ENCODE measurements at regions not wholly inside any gene's neighbourhood (a gene's known extent, or its start where the extent isn't known, plus 50 kb on each side); places are given as distances from the start of the nearest gene placed in this dataset.

- H3K4me3 ChIP-seq (replicated peaks in 1 of 3): no peak overlapping the region
- intact Hi-C loops (cut with DNase I): no loop called here
- no peaks in the 10 kb centered on the region for H3K36me3 ChIP-seq
- H3K27ac ChIP-seq: no peak overlapping the region
- DNase-seq: no peak
- no peaks in the 10 kb centered on the region for H3K27me3 ChIP-seq
- no peaks in the 10 kb centered on the region for H3K9me3 ChIP-seq
- WGBS, 2 donors: 44 to 60% methylated on average over 2 of the region's 2 CpGs
- no peaks in the 10 kb centered on the region for H3K4me1 ChIP-seq
- no peak for TF ChIP-seq CTCF (IDR thresholded peaks at IDR 0.05)
- no peak for TF ChIP-seq POLR2A (IDR thresholded peaks at IDR 0.05)
These were observed 1418.4 kb downstream of the PCDH18 start for GRCh38 chr4:136113921-136114320.

GRCh38 chr4:136112116-136112515, 1420.2 kb downstream of the PCDH18 start:
- TF ChIP-seq POLR2A (IDR thresholded peaks at IDR 0.05) (no peak), CTCF (IDR thresholded peaks at IDR 0.05) (no peak)
- H3K9me3 ChIP-seq: no peaks in the 10 kb centered on the region
- no peak overlapping the region for H3K4me3 ChIP-seq (replicated peaks in 1 of 3)
- no peaks in the 10 kb centered on the region for H3K4me1 ChIP-seq
- intact Hi-C loops (cut with DNase I): no loop called here
- H3K36me3 ChIP-seq: no peaks in the 10 kb centered on the region
- no peak for DNase-seq
- H3K27me3 ChIP-seq: no peaks in the 10 kb centered on the region
- no peak overlapping the region for H3K27ac ChIP-seq
- WGBS, 2 donors: 64 to 70% methylated on average over 1 of the region's 1 CpG

GRCh38 chr4:136106753-136107152, 1425.5 kb downstream of the PCDH18 start:
- Histone ChIP-seq H3K36me3 (no peaks in the 10 kb centered on the region), H3K27ac (no peak overlapping the region), H3K27me3 (no peaks in the 10 kb centered on the region), H3K4me1 (no peaks in the 10 kb centered on the region), H3K4me3 (replicated peaks in 1 of 3) (no peak overlapping the region), H3K9me3 (no peaks in the 10 kb centered on the region)
- DNase-seq: no peak
- intact Hi-C loops (cut with DNase I): no loop called here
- 17 to 31% methylated on average over 1 of the region's 1 CpG for WGBS, 2 donors
- TF ChIP-seq POLR2A (IDR thresholded peaks at IDR 0.05) (no peak), CTCF (IDR thresholded peaks at IDR 0.05) (no peak)

DNA sequence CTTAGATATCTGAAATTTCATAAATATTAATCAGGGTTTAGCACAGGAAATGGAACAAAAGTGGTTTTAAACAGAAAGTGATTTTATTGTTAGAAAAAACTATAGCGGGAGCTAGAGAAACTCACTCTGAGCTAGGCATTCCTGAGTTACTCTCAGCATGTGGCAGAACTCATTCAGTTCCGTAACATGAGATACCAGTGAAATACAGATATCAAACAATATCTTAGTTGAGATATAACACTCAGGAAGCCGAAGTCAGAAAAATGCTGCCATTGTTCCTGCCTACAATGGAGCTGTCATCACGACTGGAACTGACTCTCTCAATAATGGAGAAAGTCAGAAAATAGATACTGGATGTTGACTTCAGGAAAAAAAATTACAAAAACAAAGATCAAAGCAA, 1428.7 kb downstream of the PCDH18 start:
- intact Hi-C loops (cut with DNase I): no loop called here
- WGBS, 2 donors: 71 to 80% methylated on average over 4 of the region's 4 CpGs
- no peak for DNase-seq
- Histone ChIP-seq H3K4me1 (no peaks in the 10 kb centered on the region), H3K27ac (no peak overlapping the region), H3K36me3 (no peaks in the 10 kb centered on the region), H3K4me3 (replicated peaks in 1 of 3) (no peak overlapping the region), H3K9me3 (no peaks in the 10 kb centered on the region), H3K27me3 (no peaks in the 10 kb centered on the region)
- TF ChIP-seq CTCF (IDR thresholded peaks at IDR 0.05) (no peak), POLR2A (IDR thresholded peaks at IDR 0.05) (no peak)

DNA sequence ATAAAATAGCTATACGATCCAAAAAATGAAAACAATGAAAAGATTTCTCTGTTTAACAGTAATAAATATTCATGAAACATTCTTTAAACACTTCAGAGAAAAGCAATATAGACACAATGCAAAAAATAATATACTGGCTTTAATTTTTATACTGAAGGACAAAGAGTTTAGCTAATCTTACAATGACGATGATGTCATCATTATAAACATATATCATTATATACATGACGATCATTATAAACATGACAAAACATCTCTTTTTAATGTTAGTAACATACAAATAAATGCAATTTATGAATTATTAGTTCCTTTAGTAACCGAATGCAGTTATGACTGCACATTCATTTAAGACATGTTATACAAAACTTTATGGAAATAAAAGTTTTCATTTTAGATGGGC, 1434.6 kb downstream of the PCDH18 start:
- intact Hi-C loops (cut with DNase I): no loop called here
- DNase-seq: no peak
- H3K4me1 ChIP-seq: no peaks in the 10 kb centered on the region
- TF ChIP-seq CTCF (IDR thresholded peaks at IDR 0.05) (no peak), POLR2A (IDR thresholded peaks at IDR 0.05) (no peak)
- H3K27ac ChIP-seq: no peak overlapping the region
- no peaks in the 10 kb centered on the region for H3K36me3 ChIP-seq
- no peaks in the 10 kb centered on the region for H3K27me3 ChIP-seq
- no peak overlapping the region for H3K4me3 ChIP-seq (replicated peaks in 1 of 3)
- no peaks in the 10 kb centered on the region for H3K9me3 ChIP-seq
- WGBS, 2 donors: 91% methylated on average over 4 of the region's 4 CpGs
